K562 (cell line): ENCODE measurements at regions not wholly inside any gene's neighbourhood (a gene's known extent, or its start where the extent isn't known, plus 50 kb on each side); places are given as distances from the start of the nearest gene placed in this dataset.

ENCODE experiments used
- ATAC-seq: fragments of 200-7000 bp; cut with Tn5 transposase; 3 replicates; pipeline ENCODE4 v1.9.1; 2020; ENCODE audit warnings: moderate library complexity
- BruUV-seq: library from RNA; stranded (reverse); fragments of 400-500 nt; replicated peaks from 2 replicates; lab custom pipeline; 2021; lab: Mats Ljungman, UMichigan
- CTCF ChIA-PET: fragments of 300-600 bp; formaldehyde crosslinking; extraction: SDS; loops from one replicate; lab custom pipeline; 2021; ENCODE audit warnings: low intra/inter-chr PET ratio; lab: Yijun Ruan, JAX
- POLR2A ChIA-PET: fragments of 300-600, 350-650 bp; sonication (Branson Sonifier 250); formaldehyde crosslinking; extraction: SDS; loops from one replicate; lab custom pipeline; 2021; ENCODE audit warnings: antibody characterized with exemption, inconsistent platforms; lab: Yijun Ruan, JAX
- DNase-seq, 4 experiments: peaks; one replicate each; pipeline versions ENCODE4 v3.0.0 to v3.0.0-alpha.2; 2011 to 2018; ENCODE audit warnings: low spot score in 3 of 4, mixed read lengths in 3 of 4; ENCODE audit errors: extremely low read depth in 1 of 4
- FAIRE-seq: peaks from 2 replicates; lab custom pipeline; 2011; peaks lifted over from hg19 to GRCh38; lab: Jason Lieb, UNC
- H2AFZ ChIP-seq: 2 replicates; pipeline ENCODE4 v1.6.0; 2011; ENCODE audit warnings: low read depth, low read length, control low read depth, inconsistent platforms
- H3K27ac ChIP-seq: fragments of 200-600 bp; 3 replicates; pipeline ENCODE4 v1.8.0; 2011; ENCODE audit warnings: low read depth, mild to moderate bottlenecking, control low read depth, inconsistent platforms, low read length, moderate library complexity, mixed read lengths; ENCODE audit errors: extremely low read depth
- H3K27me3 ChIP-seq, 2 experiments: fragments of 300-600 bp in 1 of 2; 2 replicates in 1 of 2; 3 replicates in 1 of 2; pipeline versions ENCODE4 v1.6.0 to v1.8.0; 2011; ENCODE audit warnings: inconsistent platforms in 2 of 2, low read length in 2 of 2, mild to moderate bottlenecking in 1 of 2, mixed read lengths in 1 of 2, moderate library complexity in 1 of 2; ENCODE audit not compliant: control insufficient read depth in 2 of 2, insufficient read depth in 2 of 2
- H3K36me3 ChIP-seq: fragments of 300-600 bp; 3 replicates; pipeline ENCODE4 v1.8.0; 2011; ENCODE audit warnings: mild to moderate bottlenecking, low read length, inconsistent platforms; ENCODE audit not compliant: control insufficient read depth, insufficient read depth
- H3K4me1 ChIP-seq, 2 experiments: fragments of 200-600 bp in 1 of 2; replicated peaks in 1 of 2; 2 replicates in 1 of 2; 3 replicates in 1 of 2; pipeline versions ENCODE4 v1.5.1 to v1.8.0; 2011; ENCODE audit warnings: inconsistent platforms in 2 of 2, low read length in 2 of 2, mild to moderate bottlenecking in 1 of 2, mixed read lengths in 1 of 2, moderate library complexity in 1 of 2; ENCODE audit not compliant: control insufficient read depth in 2 of 2, insufficient read depth in 2 of 2
- H3K4me2 ChIP-seq: 2 replicates; pipeline ENCODE4 v1.6.1; 2011; ENCODE audit warnings: low read length, control low read depth, inconsistent platforms, mixed read lengths; ENCODE audit not compliant: insufficient read depth
- H3K4me3 ChIP-seq: fragments of 200-600 bp; sonication (generic), shearing (Covaris generic); 2 replicates; pipeline ENCODE4 v1.5.1; 2016; ENCODE audit warnings: control low read depth, inconsistent platforms
- H3K79me2 ChIP-seq: fragments of 200-600 bp; 3 replicates; pipeline ENCODE4 v1.8.0; 2011; ENCODE audit warnings: low read length, inconsistent platforms; ENCODE audit not compliant: control insufficient read depth, insufficient read depth
- H3K9ac ChIP-seq, 2 experiments: 2 replicates each; pipeline versions ENCODE4 v1.6.0 to v1.6.1; 2011; ENCODE audit warnings: low read depth in 2 of 2, low read length in 2 of 2, control low read depth in 1 of 2, inconsistent platforms in 1 of 2, mild to moderate bottlenecking in 1 of 2, mixed read lengths in 1 of 2; ENCODE audit not compliant: insufficient read depth in 1 of 2
- H3K9me1 ChIP-seq: one replicate; pipeline ENCODE4 v1.6.0; 2011; ENCODE audit warnings: inconsistent platforms, mild to moderate bottlenecking, low read length, moderate library complexity; ENCODE audit not compliant: control insufficient read depth, insufficient read depth
- H3K9me3 ChIP-seq: replicated peaks from 2 replicates; pipeline ENCODE4 v1.5.1; 2011; ENCODE audit warnings: low read depth, low read length, inconsistent platforms; ENCODE audit not compliant: control insufficient read depth, insufficient read depth
- H4K20me1 ChIP-seq: replicated peaks from 2 replicates; pipeline ENCODE4 v1.6.1; 2011; ENCODE audit warnings: low read length, inconsistent platforms, mixed read lengths; ENCODE audit not compliant: control insufficient read depth, insufficient read depth
- CC2D1A ChIP-seq: fragments of 450-650 bp; IDR thresholded peaks from 2 replicates; pipeline ENCODE4 v1.6.1; 2017; ENCODE audit warnings: mild to moderate bottlenecking
- E2F4 ChIP-seq: sonication (generic); formaldehyde crosslinking; IDR thresholded peaks from 2 replicates; pipeline ENCODE4 v1.8.0; 2022; ENCODE audit warnings: mild to moderate bottlenecking, low read depth, missing genetic modification reagents
- POLR2B ChIP-seq: fragments of 450-650 bp; IDR thresholded peaks from 2 replicates; pipeline ENCODE4 v1.6.1; 2018; ENCODE audit warnings: low read depth; ENCODE audit not compliant: partially characterized antibody
- TAF15 ChIP-seq: fragments of 200-400 bp; formaldehyde crosslinking; IDR thresholded peaks from 2 replicates; pipeline ENCODE4 v1.6.1; 2017; ENCODE audit warnings: mild to moderate bottlenecking, low read depth, low read length, moderate library complexity
- THRA ChIP-seq: fragments of 450-650 bp; IDR thresholded peaks from 2 replicates; pipeline ENCODE4 v1.6.1; 2017; ENCODE audit warnings: mild to moderate bottlenecking, moderate library complexity
- U2AF1 ChIP-seq: fragments of 200-400 bp; formaldehyde crosslinking; optimal IDR thresholded peaks from 2 replicates; pipeline ENCODE3; 2017; ENCODE audit warnings: mild to moderate bottlenecking, low read depth, low read length, moderate library complexity
- ZBTB17 ChIP-seq: fragments of 450-650 bp; formaldehyde crosslinking; IDR thresholded peaks from 2 replicates; pipeline ENCODE4 v1.4.0; 2020; ENCODE audit warnings: mild to moderate bottlenecking
- ZFP36 ChIP-seq: fragments of 150-350 bp; IDR thresholded peaks from 2 replicates; pipeline ENCODE4 v1.6.1; 2018; ENCODE audit warnings: low read length, low read depth; ENCODE audit not compliant: partially characterized antibody
- ZNF24 ChIP-seq: fragments of 450-650 bp; IDR thresholded peaks from 2 replicates; pipeline ENCODE4 v1.6.1; 2016
- ZNF79 ChIP-seq: fragments of 250-450 bp; sonication (Bioruptor Pico); IDR thresholded peaks from 2 replicates; pipeline ENCODE4 v1.4.0; 2020; ENCODE audit warnings: low read depth, mild to moderate bottlenecking, moderate library complexity
- ZZZ3 ChIP-seq: fragments of 450-650 bp; IDR thresholded peaks from 2 replicates; pipeline ENCODE4 v1.6.1; 2016; ENCODE audit warnings: antibody characterized with exemption, mild to moderate bottlenecking, moderate library complexity
- WGBS: fragments of 100-300 bp; shearing (Covaris generic); methylation state at CpG from one replicate; pipeline ENCODE4 v1.1.6; 2016; ENCODE audit warnings: low coverage, mixed read lengths; ENCODE audit not compliant: insufficient coverage; ENCODE audit errors: missing lambda C conversion rate; 5-methylcytosine and 5-hydroxymethylcytosine counted together
- in situ Hi-C: fragments of 300-500 bp; cut with MboI; formaldehyde crosslinking; loops from 4 replicates; pipeline ENCODE4 v1.15.0; 2018; ENCODE audit warnings: inconsistent platforms, mixed read lengths
- intact Hi-C: fragments of 100-400 bp; cut with micrococcal nuclease; formaldehyde crosslinking; loops from 2 replicates; pipeline ENCODE4 v1.14.2; 2022

GRCh38 chr4:17283251-17283650 is 228.6 kb downstream of the QDPR start:
- no peaks in the 10 kb centered on the region for H3K36me3 ChIP-seq
- no peak overlapping the region for H3K27ac ChIP-seq
- no peak for DNase-seq
- no peak overlapping the region for H3K4me2 ChIP-seq
- BruUV-seq, result no TSS peak
- no peaks in the 10 kb centered on the region for H4K20me1 ChIP-seq
- TF ChIP-seq U2AF1 (no peak), ZNF79 (CRISPR knock-in tag) (no peak), ZBTB17 (no peak), ZFP36 (no peak), ZZZ3 (no peak), POLR2B (no peak), TAF15 (no peak), CC2D1A (no peak), THRA (no peak), ZNF24 (no peak), E2F4 (CRISPR knock-in tag) (no peak)
- TF ChIP-seq, all 486 proteins: peak for 0
- no peak for FAIRE-seq
- 1% methylated on average over 7 of the region's 7 CpGs for WGBS
- Histone ChIP-seq H3K9me1 (no peaks in the 10 kb centered on the region), H3K9ac (no peak overlapping the region), H3K79me2 (no peaks in the 10 kb centered on the region), H2AFZ (no peak overlapping the region), H3K4me1 (no peaks in the 10 kb centered on the region), H3K4me3 (no peak overlapping the region), H3K27me3 (no peaks in the 10 kb centered on the region; a peak in 1 of 5 replicates), H3K9me3 (no peaks in the 10 kb centered on the region)
- no peak for ATAC-seq
- POLR2A ChIA-PET, result no interaction called here
- in situ Hi-C loops, result no loop called here
- intact Hi-C loops, result no loop called here
- CTCF ChIA-PET, result no interaction called here
